ENCODE measurements at regions not wholly inside any gene's neighbourhood (a gene's known extent, or its start where the extent isn't known, plus 50 kb on each side); places are given as distances from the start of the nearest gene placed in this dataset.

DNA sequence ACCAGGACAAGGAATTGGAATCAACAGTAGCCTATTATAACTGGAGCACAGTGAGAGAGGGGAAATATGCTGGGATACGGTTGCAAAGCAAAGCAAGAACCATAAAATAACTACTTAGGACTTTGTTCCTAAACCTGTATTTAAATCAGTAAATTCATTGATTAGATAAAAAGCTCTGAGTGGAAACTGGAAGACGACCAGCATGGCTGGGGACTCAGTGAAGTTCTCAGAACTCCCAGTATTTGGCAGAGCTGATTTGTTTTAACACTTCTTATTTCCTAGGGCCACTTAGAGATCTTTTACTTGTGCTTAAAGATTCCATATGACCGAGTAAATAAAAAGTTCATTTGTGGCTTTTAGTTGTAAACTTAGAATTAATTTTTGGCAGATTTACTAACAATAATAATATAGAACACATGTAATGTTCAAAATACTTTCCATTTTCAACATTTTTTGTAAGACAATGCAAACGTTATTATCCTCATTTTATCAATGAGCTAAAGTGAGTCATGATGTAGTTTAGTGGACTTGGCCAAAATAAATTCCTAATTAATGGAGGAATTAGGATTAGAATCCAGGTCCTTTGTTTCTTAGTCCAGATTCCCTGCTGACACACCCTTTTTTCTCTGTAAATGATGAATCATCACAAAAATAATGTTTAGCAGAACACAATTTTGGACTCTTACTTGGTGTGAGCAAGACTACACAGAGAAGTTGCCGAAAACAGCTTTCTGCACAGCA lies 392.9 kb downstream of the GJA1 start:
- TF ChIP-seq, protein P1, sequence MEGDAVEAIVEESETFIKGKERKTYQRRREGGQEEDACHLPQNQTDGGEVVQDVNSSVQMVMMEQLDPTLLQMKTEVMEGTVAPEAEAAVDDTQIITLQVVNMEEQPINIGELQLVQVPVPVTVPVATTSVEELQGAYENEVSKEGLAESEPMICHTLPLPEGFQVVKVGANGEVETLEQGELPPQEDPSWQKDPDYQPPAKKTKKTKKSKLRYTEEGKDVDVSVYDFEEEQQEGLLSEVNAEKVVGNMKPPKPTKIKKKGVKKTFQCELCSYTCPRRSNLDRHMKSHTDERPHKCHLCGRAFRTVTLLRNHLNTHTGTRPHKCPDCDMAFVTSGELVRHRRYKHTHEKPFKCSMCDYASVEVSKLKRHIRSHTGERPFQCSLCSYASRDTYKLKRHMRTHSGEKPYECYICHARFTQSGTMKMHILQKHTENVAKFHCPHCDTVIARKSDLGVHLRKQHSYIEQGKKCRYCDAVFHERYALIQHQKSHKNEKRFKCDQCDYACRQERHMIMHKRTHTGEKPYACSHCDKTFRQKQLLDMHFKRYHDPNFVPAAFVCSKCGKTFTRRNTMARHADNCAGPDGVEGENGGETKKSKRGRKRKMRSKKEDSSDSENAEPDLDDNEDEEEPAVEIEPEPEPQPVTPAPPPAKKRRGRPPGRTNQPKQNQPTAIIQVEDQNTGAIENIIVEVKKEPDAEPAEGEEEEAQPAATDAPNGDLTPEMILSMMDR (IDR thresholded peaks at IDR 0.05): no peak
- no peak for TF ChIP-seq POLR2A (IDR thresholded peaks at IDR 0.05)

Measured in thyroid gland (tissue), 4 donors.